SK-N-SH treated with all-trans-retinoic acid at 6 μM for 48 hours (cell line): ENCODE measurements at regions not wholly inside any gene's neighbourhood (a gene's known extent, or its start where the extent isn't known, plus 50 kb on each side); places are given as distances from the start of the nearest gene placed in this dataset.

Source experiments
- ATAC-seq: fragments of 200-7000 bp; cut with Tn5 transposase; 3 replicates; pipeline ENCODE4 v1.9.1; 2020; ENCODE audit warnings: mild to moderate bottlenecking, moderate library complexity
- BACH2 ChIP-seq: fragments of 250-450 bp; sonication (Bioruptor Pico); IDR thresholded peaks from 2 replicates; pipeline ENCODE4 v1.9.0; 2021; ENCODE audit warnings: mild to moderate bottlenecking, borderline replicate concordance
- CSDC2 ChIP-seq: fragments of 250-450 bp; sonication (Bioruptor Pico); IDR thresholded peaks from 2 replicates; pipeline ENCODE4 v1.5.0; 2020; ENCODE audit warnings: mild to moderate bottlenecking, moderate library complexity
- ESRRG ChIP-seq: fragments of 250-450 bp; sonication (Bioruptor Pico); IDR thresholded peaks from 2 replicates; pipeline ENCODE4 v1.6.1; 2021; ENCODE audit warnings: mild to moderate bottlenecking
- GLIS3 ChIP-seq: fragments of 250-450 bp; sonication (Bioruptor Pico); IDR thresholded peaks from 2 replicates; pipeline ENCODE4 v1.5.0; 2020; ENCODE audit warnings: mild to moderate bottlenecking, moderate library complexity
- ISL1 ChIP-seq: fragments of 250-450 bp; sonication (Bioruptor Pico); IDR thresholded peaks from 2 replicates; pipeline ENCODE4 v2.1.2; 2022; ENCODE audit warnings: mild to moderate bottlenecking, moderate library complexity
- OSR1 ChIP-seq: fragments of 250-450 bp; sonication (Bioruptor Pico); IDR thresholded peaks from 2 replicates; pipeline ENCODE4 v1.8.0; 2022; ENCODE audit warnings: moderate library complexity, mild to moderate bottlenecking, inconsistent platforms
- PPARA ChIP-seq: fragments of 250-450 bp; sonication (Bioruptor Pico); IDR thresholded peaks from 2 replicates; pipeline ENCODE4 v1.5.0; 2020; ENCODE audit warnings: mild to moderate bottlenecking, borderline replicate concordance
- SNAI2 ChIP-seq: fragments of 250-450 bp; sonication (Bioruptor Pico); IDR thresholded peaks from 2 replicates; pipeline ENCODE4 v1.5.0; 2020; ENCODE audit warnings: mild to moderate bottlenecking, moderate library complexity
- TCF4 ChIP-seq: fragments of 250-450 bp; sonication (Bioruptor Pico); IDR thresholded peaks from 2 replicates; pipeline ENCODE4 v1.8.0; 2021; ENCODE audit warnings: mild to moderate bottlenecking, moderate library complexity, borderline replicate concordance
- TOX ChIP-seq: fragments of 250-450 bp; sonication (Bioruptor Pico); IDR thresholded peaks from 2 replicates; pipeline ENCODE4 v1.8.0; 2021; ENCODE audit warnings: mild to moderate bottlenecking, moderate library complexity, borderline replicate concordance
- ZC3H10 ChIP-seq: fragments of 250-450 bp; sonication (Bioruptor Pico); IDR thresholded peaks from 2 replicates; pipeline ENCODE4 v1.5.1; 2021; ENCODE audit warnings: mild to moderate bottlenecking, moderate library complexity
- ZFP3 ChIP-seq: fragments of 250-450 bp; sonication (Bioruptor Pico); IDR thresholded peaks from 2 replicates; pipeline ENCODE4 v1.5.0; 2020; ENCODE audit warnings: mild to moderate bottlenecking, moderate library complexity
- ZFP30 ChIP-seq: fragments of 450-650 bp; formaldehyde crosslinking; IDR thresholded peaks from 2 replicates; pipeline ENCODE4 v1.5.0; 2022; ENCODE audit warnings: mild to moderate bottlenecking, moderate library complexity
- ZNF565 ChIP-seq: fragments of 450-650 bp; formaldehyde crosslinking; conservative IDR thresholded peaks from 2 replicates; pipeline ENCODE4 v1.5.0; 2020; ENCODE audit warnings: low read depth, mild to moderate bottlenecking, moderate library complexity
- ZNF70 ChIP-seq: fragments of 450-650 bp; formaldehyde crosslinking; IDR thresholded peaks from 2 replicates; pipeline ENCODE4 v1.5.0; 2020; ENCODE audit warnings: mild to moderate bottlenecking, moderate library complexity
- ZNF8 ChIP-seq: fragments of 450-650 bp; formaldehyde crosslinking; IDR thresholded peaks from 2 replicates; pipeline ENCODE4 v1.5.0; 2020; ENCODE audit warnings: mild to moderate bottlenecking, moderate library complexity
- TF ChIP-seq, protein P1 (sequence below): fragments of 250-450 bp; sonication (Bioruptor Pico); IDR thresholded peaks from 2 replicates; pipeline ENCODE4 v1.5.1; 2021; ENCODE audit warnings: mild to moderate bottlenecking, moderate library complexity
- TF ChIP-seq, protein P2 (sequence below): fragments of 250-450 bp; sonication (Bioruptor Pico); IDR thresholded peaks from 2 replicates; pipeline ENCODE4 v1.5.0; 2020; ENCODE audit warnings: mild to moderate bottlenecking, moderate library complexity
- TF ChIP-seq, protein P3 (sequence below): fragments of 250-450 bp; sonication (Bioruptor Pico); IDR thresholded peaks from 2 replicates; pipeline ENCODE4 v1.5.1; 2020; ENCODE audit warnings: low read depth, mild to moderate bottlenecking, moderate library complexity
- TF ChIP-seq, protein P4 (sequence below): fragments of 250-450 bp; sonication (Bioruptor Pico); IDR thresholded peaks from 2 replicates; pipeline ENCODE4 v1.8.0; 2021; ENCODE audit warnings: low read depth, mild to moderate bottlenecking, moderate library complexity, borderline replicate concordance

DNA sequence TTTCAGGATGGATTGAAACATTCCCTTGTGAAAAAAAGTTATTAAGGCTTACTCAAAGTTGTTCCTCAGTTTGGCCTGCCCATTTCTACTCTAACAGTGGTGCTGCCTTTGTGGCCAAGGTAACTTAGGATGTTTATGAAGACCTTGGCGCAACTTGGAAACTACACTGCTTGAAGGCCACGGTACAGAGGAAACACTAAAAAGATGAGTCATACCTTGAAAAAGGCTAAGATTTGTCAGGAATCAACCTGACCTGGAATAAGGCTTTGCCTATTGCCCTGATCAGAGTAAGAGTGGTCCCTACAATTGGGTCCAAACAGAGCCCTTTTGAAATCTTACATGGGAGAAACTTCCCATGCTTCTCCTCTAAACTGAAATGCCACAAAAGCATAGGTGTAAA is 119.9 kb upstream of the MOCS1 start:
- no peak for TF ChIP-seq OSR1 (CRISPR knock-in tag)
- no peak for TF ChIP-seq ZNF70 (CRISPR knock-in tag)
- no peak for TF ChIP-seq SNAI2 (CRISPR knock-in tag)
- TF ChIP-seq ZNF565 (CRISPR knock-in tag) = no peak
- TF ChIP-seq, protein P1, sequence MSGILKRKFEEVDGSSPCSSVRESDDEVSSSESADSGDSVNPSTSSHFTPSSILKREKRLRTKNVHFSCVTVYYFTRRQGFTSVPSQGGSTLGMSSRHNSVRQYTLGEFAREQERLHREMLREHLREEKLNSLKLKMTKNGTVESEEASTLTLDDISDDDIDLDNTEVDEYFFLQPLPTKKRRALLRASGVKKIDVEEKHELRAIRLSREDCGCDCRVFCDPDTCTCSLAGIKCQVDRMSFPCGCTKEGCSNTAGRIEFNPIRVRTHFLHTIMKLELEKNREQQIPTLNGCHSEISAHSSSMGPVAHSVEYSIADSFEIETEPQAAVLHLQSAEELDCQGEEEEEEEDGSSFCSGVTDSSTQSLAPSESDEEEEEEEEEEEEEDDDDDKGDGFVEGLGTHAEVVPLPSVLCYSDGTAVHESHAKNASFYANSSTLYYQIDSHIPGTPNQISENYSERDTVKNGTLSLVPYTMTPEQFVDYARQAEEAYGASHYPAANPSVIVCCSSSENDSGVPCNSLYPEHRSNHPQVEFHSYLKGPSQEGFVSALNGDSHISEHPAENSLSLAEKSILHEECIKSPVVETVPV (CRISPR knock-in tag) = no peak
- no peak for TF ChIP-seq ZFP3 (CRISPR knock-in tag)
- no peak for TF ChIP-seq TOX (CRISPR knock-in tag)
- TF ChIP-seq GLIS3 (CRISPR knock-in tag) = no peak
- no peak for TF ChIP-seq ZC3H10 (CRISPR knock-in tag)
- no peak for TF ChIP-seq CSDC2 (CRISPR knock-in tag)
- TF ChIP-seq, protein P2, sequence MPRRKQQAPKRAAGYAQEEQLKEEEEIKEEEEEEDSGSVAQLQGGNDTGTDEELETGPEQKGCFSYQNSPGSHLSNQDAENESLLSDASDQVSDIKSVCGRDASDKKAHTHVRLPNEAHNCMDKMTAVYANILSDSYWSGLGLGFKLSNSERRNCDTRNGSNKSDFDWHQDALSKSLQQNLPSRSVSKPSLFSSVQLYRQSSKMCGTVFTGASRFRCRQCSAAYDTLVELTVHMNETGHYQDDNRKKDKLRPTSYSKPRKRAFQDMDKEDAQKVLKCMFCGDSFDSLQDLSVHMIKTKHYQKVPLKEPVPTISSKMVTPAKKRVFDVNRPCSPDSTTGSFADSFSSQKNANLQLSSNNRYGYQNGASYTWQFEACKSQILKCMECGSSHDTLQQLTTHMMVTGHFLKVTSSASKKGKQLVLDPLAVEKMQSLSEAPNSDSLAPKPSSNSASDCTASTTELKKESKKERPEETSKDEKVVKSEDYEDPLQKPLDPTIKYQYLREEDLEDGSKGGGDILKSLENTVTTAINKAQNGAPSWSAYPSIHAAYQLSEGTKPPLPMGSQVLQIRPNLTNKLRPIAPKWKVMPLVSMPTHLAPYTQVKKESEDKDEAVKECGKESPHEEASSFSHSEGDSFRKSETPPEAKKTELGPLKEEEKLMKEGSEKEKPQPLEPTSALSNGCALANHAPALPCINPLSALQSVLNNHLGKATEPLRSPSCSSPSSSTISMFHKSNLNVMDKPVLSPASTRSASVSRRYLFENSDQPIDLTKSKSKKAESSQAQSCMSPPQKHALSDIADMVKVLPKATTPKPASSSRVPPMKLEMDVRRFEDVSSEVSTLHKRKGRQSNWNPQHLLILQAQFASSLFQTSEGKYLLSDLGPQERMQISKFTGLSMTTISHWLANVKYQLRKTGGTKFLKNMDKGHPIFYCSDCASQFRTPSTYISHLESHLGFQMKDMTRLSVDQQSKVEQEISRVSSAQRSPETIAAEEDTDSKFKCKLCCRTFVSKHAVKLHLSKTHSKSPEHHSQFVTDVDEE (CRISPR knock-in tag) = no peak
- no peak for TF ChIP-seq ISL1 (CRISPR knock-in tag)
- no peak for TF ChIP-seq BACH2
- TF ChIP-seq ZNF8 (CRISPR knock-in tag) = no peak
- TF ChIP-seq PPARA = no peak
- no peak for TF ChIP-seq ZFP30
- no peak for TF ChIP-seq ESRRG (CRISPR knock-in tag)
- TF ChIP-seq, protein P3, sequence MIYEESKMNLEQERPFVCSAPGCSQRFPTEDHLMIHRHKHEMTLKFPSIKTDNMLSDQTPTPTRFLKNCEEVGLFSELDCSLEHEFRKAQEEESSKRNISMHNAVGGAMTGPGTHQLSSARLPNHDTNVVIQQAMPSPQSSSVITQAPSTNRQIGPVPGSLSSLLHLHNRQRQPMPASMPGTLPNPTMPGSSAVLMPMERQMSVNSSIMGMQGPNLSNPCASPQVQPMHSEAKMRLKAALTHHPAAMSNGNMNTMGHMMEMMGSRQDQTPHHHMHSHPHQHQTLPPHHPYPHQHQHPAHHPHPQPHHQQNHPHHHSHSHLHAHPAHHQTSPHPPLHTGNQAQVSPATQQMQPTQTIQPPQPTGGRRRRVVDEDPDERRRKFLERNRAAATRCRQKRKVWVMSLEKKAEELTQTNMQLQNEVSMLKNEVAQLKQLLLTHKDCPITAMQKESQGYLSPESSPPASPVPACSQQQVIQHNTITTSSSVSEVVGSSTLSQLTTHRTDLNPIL = no peak

DNA sequence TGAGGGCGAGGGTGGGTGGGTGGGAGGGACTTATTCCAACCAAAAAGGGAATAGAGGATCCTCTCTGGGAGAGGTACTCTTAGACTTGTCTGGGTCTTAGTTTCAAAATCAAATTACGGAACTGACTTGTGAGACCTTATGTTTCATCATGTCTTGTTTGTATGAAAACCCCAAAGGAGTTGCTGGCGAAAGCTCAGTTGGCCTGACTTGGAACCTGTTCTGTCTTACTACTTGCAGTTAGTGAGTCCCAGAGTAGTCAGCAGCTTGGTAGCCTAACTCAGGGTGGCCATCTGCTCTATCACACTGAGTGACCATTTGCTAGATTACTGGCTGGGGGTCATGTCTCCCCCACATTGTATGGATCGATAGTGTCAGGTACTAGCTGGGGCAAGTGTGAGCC is 114.9 kb upstream of the MOCS1 start:
- no peak for TF ChIP-seq ZNF8 (CRISPR knock-in tag)
- TF ChIP-seq, protein P2 (CRISPR knock-in tag) = no peak
- no peak for TF ChIP-seq ZFP30
- no peak for TF ChIP-seq TCF4 (CRISPR knock-in tag)
- no peak for TF ChIP-seq BACH2
- TF ChIP-seq TOX (CRISPR knock-in tag) = no peak
- no peak for TF ChIP-seq ESRRG (CRISPR knock-in tag)
- no peak for TF ChIP-seq ZC3H10 (CRISPR knock-in tag)
- TF ChIP-seq SNAI2 (CRISPR knock-in tag) = no peak
- TF ChIP-seq, protein P4, sequence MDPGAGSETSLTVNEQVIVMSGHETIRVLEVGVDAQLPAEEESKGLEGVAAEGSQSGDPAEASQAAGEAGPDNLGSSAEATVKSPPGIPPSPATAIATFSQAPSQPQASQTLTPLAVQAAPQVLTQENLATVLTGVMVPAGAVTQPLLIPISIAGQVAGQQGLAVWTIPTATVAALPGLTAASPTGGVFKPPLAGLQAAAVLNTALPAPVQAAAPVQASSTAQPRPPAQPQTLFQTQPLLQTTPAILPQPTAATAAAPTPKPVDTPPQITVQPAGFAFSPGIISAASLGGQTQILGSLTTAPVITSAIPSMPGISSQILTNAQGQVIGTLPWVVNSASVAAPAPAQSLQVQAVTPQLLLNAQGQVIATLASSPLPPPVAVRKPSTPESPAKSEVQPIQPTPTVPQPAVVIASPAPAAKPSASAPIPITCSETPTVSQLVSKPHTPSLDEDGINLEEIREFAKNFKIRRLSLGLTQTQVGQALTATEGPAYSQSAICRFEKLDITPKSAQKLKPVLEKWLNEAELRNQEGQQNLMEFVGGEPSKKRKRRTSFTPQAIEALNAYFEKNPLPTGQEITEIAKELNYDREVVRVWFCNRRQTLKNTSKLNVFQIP (CRISPR knock-in tag) = no peak
- no peak for ATAC-seq

More for the DNA sequence above, 119.9 kb upstream of the MOCS1 start:
- ATAC-seq = no peak

DNA sequence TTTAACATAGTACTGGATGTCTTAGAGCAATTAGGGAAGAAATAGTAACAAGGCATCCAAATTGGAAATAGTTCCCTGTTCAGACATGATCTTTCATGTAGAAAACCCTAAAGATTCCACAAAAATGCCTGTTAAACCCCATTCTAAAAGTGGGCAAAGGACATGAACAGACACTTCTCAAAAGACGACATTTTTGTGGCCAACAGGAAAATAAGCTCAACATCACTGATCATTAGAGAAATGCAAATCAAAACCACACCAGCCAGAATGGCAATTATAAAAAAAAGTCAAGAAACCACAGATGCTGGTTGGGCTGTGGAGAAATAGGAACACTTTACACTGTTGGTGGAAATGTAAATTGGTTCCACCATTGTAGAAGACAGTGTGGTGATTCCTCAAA is 109.9 kb upstream of the MOCS1 start:
- no peak for ATAC-seq
- TF ChIP-seq BACH2 = no peak
- no peak for TF ChIP-seq ZFP3 (CRISPR knock-in tag)
- TF ChIP-seq, protein P2 (CRISPR knock-in tag) = no peak
- TF ChIP-seq, protein P3 = no peak
- TF ChIP-seq SNAI2 (CRISPR knock-in tag) = no peak
- no peak for TF ChIP-seq ZFP30
